ENCODE measurements at regions not wholly inside any gene's neighbourhood (a gene's known extent, or its start where the extent isn't known, plus 50 kb on each side); places are given as distances from the start of the nearest gene placed in this dataset.

DNA sequence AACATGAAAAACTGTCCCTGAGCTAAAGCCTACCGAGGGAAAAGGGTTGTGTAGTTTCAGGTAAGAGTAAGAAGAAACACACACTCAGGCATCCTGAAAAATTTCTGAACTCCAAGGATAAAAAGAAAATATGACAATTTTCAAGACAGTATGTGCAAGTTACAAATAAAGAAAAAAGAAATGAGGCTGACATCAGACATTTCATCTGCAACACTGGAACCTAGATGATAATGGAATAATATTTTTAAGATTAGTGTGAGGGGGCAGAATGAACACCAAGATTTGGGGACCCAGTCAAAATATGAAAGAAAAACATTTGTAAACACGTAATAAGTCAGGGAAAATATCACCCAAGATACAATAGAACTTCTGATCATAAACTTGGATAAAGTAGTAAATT, 135.9 kb upstream of the PSMD7 start:
- H3K4me1 ChIP-seq (ENCODE audit: control insufficient read depth, extremely low read depth, insufficient read depth, low read length), result no peaks in the 10 kb centered on the region
- H3K4me2 ChIP-seq (ENCODE audit: control insufficient read depth, extremely low read depth, insufficient read depth, low read depth, low read length), result no peak overlapping the region
- H4K20me1 ChIP-seq (ENCODE audit: control insufficient read depth, extremely low read depth, insufficient read depth, low read length), result no peaks in the 10 kb centered on the region
- no peak overlapping the region for H2AFZ ChIP-seq (ENCODE audit: control insufficient read depth, low read length)
- H3K9me1 ChIP-seq (ENCODE audit: control insufficient read depth, extremely low read depth, insufficient read depth, low read length), result no peaks in the 10 kb centered on the region
- H3K4me3 ChIP-seq (ENCODE audit: control insufficient read depth in 2 of 3, extremely low read depth in 1 of 3, insufficient read depth in 2 of 3, low read depth in 1 of 3, low read length in 3 of 3), result no peak overlapping the region
- H3K27me3 ChIP-seq (ENCODE audit: control insufficient read depth, extremely low read depth, insufficient read depth, low read length), result no peaks in the 10 kb centered on the region
- H3K79me2 ChIP-seq (ENCODE audit: control insufficient read depth, insufficient read depth, low read length), result no peaks in the 10 kb centered on the region
- no peak for FAIRE-seq
- H3K27ac ChIP-seq (ENCODE audit: control insufficient read depth, insufficient read depth, low read length), result no peak overlapping the region
- no peak overlapping the region for H3K9ac ChIP-seq (ENCODE audit: control insufficient read depth, extremely low read depth, insufficient read depth, low read length)
- no peaks in the 10 kb centered on the region for H3K36me3 ChIP-seq (ENCODE audit: control insufficient read depth in 2 of 2, extremely low read depth in 1 of 2, insufficient read depth in 2 of 2, low read length in 2 of 2)
- TF ChIP-seq, protein P1, sequence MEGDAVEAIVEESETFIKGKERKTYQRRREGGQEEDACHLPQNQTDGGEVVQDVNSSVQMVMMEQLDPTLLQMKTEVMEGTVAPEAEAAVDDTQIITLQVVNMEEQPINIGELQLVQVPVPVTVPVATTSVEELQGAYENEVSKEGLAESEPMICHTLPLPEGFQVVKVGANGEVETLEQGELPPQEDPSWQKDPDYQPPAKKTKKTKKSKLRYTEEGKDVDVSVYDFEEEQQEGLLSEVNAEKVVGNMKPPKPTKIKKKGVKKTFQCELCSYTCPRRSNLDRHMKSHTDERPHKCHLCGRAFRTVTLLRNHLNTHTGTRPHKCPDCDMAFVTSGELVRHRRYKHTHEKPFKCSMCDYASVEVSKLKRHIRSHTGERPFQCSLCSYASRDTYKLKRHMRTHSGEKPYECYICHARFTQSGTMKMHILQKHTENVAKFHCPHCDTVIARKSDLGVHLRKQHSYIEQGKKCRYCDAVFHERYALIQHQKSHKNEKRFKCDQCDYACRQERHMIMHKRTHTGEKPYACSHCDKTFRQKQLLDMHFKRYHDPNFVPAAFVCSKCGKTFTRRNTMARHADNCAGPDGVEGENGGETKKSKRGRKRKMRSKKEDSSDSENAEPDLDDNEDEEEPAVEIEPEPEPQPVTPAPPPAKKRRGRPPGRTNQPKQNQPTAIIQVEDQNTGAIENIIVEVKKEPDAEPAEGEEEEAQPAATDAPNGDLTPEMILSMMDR (optimal IDR thresholded peaks at IDR 0.05 in 1 of 3, IDR thresholded peaks at IDR 0.05 in 1 of 3, conservative IDR thresholded peaks at IDR 0.05 in 1 of 3; ENCODE audit: extremely low read depth in 1 of 3, insufficient read depth in 2 of 3, low read length in 3 of 3), result no peak
- TF ChIP-seq EZH2 (IDR thresholded peaks at IDR 0.05; ENCODE audit: low read length), result no peak
- dilution Hi-C loops (cut with MboI; ENCODE audit: extremely low pct_ligation_motif_present, low sequenced_read_pairs), result no loop called here
- no peaks in the 10 kb centered on the region for H3K9me3 ChIP-seq (ENCODE audit: control insufficient read depth, low read depth, low read length)
- DNase-seq (ENCODE audit: low read depth, low spot score), result no peak

DNA sequence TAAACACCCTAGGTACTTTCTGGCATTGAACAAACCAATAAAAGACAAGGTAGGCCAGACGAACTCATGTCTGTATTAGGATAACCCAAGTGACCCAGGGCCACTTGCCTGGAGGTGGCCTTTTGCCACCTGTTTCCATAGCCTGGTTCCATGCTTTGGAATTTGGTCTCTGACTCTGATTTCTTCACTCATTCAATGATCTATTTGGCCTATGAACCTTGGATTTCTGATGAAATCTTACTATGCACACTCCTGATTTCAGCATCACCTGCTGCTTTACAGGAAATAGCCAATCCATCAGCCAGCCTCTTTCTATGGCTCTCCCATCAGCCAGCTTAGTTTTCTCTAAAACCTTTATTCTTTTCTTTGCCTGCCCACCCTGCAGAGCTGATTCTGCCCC, 142.8 kb upstream of the PSMD7 start:
- Histone ChIP-seq H3K9ac (ENCODE audit: control insufficient read depth, extremely low read depth, insufficient read depth, low read length) (no peak overlapping the region), H3K27me3 (ENCODE audit: control insufficient read depth, extremely low read depth, insufficient read depth, low read length) (no peaks in the 10 kb centered on the region), H3K4me3 (ENCODE audit: control insufficient read depth in 2 of 3, extremely low read depth in 1 of 3, insufficient read depth in 2 of 3, low read depth in 1 of 3, low read length in 3 of 3) (no peak overlapping the region), H4K20me1 (ENCODE audit: control insufficient read depth, extremely low read depth, insufficient read depth, low read length) (no peaks in the 10 kb centered on the region), H3K36me3 (ENCODE audit: control insufficient read depth in 2 of 2, extremely low read depth in 1 of 2, insufficient read depth in 2 of 2, low read length in 2 of 2) (no peaks in the 10 kb centered on the region), H3K4me1 (ENCODE audit: control insufficient read depth, extremely low read depth, insufficient read depth, low read length) (no peaks in the 10 kb centered on the region), H3K27ac (ENCODE audit: control insufficient read depth, insufficient read depth, low read length) (no peak overlapping the region), H3K79me2 (ENCODE audit: control insufficient read depth, insufficient read depth, low read length) (no peaks in the 10 kb centered on the region), H2AFZ (ENCODE audit: control insufficient read depth, low read length) (no peak overlapping the region), H3K4me2 (ENCODE audit: control insufficient read depth, extremely low read depth, insufficient read depth, low read depth, low read length) (no peak overlapping the region), H3K9me3 (ENCODE audit: control insufficient read depth, low read depth, low read length) (no peaks in the 10 kb centered on the region), H3K9me1 (ENCODE audit: control insufficient read depth, extremely low read depth, insufficient read depth, low read length) (no peaks in the 10 kb centered on the region)
- TF ChIP-seq, protein P1 (optimal IDR thresholded peaks at IDR 0.05 in 1 of 3, IDR thresholded peaks at IDR 0.05 in 1 of 3, conservative IDR thresholded peaks at IDR 0.05 in 1 of 3; ENCODE audit: extremely low read depth in 1 of 3, insufficient read depth in 2 of 3, low read length in 3 of 3), result no peak
- no peak for TF ChIP-seq EZH2 (IDR thresholded peaks at IDR 0.05; ENCODE audit: low read length)
- dilution Hi-C loops (cut with MboI; ENCODE audit: extremely low pct_ligation_motif_present, low sequenced_read_pairs), result no loop called here
- FAIRE-seq (no peak), DNase-seq (ENCODE audit: low read depth, low spot score) (no peak)

Measured in keratinocyte (primary cell).